Panc1 (cell line): ENCODE measurements at regions not wholly inside any gene's neighbourhood (a gene's known extent, or its start where the extent isn't known, plus 50 kb on each side); places are given as distances from the start of the nearest gene placed in this dataset.

Experiments
- POLR2AphosphoS5 ChIP-seq: IDR thresholded peaks from 2 replicates; pipeline ENCODE4 v1.6.1; 2012; ENCODE audit warnings: mild to moderate bottlenecking, low read depth, low read length, moderate library complexity
- TCF7L2 ChIP-seq: IDR thresholded peaks from 2 replicates; pipeline ENCODE4 v1.6.1; 2011; ENCODE audit warnings: mild to moderate bottlenecking, low read depth, low read length, inconsistent platforms
- TF ChIP-seq, protein P1 (sequence below): fragments of 450-650 bp; IDR thresholded peaks from 2 replicates; pipeline ENCODE4 v1.5.1; 2017; ENCODE audit warnings: mild to moderate bottlenecking
- TF ChIP-seq, protein P2 (sequence below), 2 experiments: IDR thresholded peaks; 2 replicates each; pipeline ENCODE4 v1.6.1; 2011 to 2012; ENCODE audit warnings: low read depth in 2 of 2, control low read depth in 1 of 2, low read length in 1 of 2, mild to moderate bottlenecking in 1 of 2, moderate library complexity in 1 of 2; ENCODE audit not compliant: insufficient read depth in 1 of 2

DNA sequence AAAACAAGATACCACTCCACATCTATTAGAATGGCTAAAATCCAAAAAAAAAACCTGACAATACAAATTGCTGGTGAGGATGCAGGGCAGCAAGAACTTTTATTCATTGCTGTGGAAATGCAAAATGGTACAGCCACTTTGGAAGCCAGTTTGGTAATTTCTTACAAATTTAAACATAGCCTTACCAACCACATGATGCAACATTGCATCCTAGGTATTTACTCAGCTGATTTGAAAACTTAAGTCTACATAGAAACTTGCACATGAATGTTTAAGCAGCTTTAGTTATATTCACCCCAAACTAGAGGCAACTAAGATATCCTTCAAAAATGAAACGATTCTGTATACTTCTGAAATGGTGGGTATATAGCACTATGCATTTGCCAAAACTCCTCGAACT lies 178.8 kb upstream of the PDE4B start:
- TF ChIP-seq POLR2AphosphoS5 = no peak
- TF ChIP-seq, protein P1, sequence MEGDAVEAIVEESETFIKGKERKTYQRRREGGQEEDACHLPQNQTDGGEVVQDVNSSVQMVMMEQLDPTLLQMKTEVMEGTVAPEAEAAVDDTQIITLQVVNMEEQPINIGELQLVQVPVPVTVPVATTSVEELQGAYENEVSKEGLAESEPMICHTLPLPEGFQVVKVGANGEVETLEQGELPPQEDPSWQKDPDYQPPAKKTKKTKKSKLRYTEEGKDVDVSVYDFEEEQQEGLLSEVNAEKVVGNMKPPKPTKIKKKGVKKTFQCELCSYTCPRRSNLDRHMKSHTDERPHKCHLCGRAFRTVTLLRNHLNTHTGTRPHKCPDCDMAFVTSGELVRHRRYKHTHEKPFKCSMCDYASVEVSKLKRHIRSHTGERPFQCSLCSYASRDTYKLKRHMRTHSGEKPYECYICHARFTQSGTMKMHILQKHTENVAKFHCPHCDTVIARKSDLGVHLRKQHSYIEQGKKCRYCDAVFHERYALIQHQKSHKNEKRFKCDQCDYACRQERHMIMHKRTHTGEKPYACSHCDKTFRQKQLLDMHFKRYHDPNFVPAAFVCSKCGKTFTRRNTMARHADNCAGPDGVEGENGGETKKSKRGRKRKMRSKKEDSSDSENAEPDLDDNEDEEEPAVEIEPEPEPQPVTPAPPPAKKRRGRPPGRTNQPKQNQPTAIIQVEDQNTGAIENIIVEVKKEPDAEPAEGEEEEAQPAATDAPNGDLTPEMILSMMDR = no peak
- TF ChIP-seq, protein P2, sequence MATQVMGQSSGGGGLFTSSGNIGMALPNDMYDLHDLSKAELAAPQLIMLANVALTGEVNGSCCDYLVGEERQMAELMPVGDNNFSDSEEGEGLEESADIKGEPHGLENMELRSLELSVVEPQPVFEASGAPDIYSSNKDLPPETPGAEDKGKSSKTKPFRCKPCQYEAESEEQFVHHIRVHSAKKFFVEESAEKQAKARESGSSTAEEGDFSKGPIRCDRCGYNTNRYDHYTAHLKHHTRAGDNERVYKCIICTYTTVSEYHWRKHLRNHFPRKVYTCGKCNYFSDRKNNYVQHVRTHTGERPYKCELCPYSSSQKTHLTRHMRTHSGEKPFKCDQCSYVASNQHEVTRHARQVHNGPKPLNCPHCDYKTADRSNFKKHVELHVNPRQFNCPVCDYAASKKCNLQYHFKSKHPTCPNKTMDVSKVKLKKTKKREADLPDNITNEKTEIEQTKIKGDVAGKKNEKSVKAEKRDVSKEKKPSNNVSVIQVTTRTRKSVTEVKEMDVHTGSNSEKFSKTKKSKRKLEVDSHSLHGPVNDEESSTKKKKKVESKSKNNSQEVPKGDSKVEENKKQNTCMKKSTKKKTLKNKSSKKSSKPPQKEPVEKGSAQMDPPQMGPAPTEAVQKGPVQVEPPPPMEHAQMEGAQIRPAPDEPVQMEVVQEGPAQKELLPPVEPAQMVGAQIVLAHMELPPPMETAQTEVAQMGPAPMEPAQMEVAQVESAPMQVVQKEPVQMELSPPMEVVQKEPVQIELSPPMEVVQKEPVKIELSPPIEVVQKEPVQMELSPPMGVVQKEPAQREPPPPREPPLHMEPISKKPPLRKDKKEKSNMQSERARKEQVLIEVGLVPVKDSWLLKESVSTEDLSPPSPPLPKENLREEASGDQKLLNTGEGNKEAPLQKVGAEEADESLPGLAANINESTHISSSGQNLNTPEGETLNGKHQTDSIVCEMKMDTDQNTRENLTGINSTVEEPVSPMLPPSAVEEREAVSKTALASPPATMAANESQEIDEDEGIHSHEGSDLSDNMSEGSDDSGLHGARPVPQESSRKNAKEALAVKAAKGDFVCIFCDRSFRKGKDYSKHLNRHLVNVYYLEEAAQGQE (IDR thresholded peaks at IDR 0.05; ENCODE audit: insufficient read depth in 1 of 2, low read depth in 2 of 2, low read length in 1 of 2) = no peak
- TF ChIP-seq TCF7L2 = no peak
